Prostate gland (tissue), 2 donors: ENCODE measurements at regions not wholly inside any gene's neighbourhood (a gene's known extent, or its start where the extent isn't known, plus 50 kb on each side); places are given as distances from the start of the nearest gene placed in this dataset.

ENCODE experiments used
- DNase-seq: peaks from one replicate; pipeline ENCODE4 v3.0.0-alpha.2; 2019; ENCODE audit warnings: low spot score
- H3K27ac ChIP-seq, 2 donors: fragments of 200-600 bp; sonication (generic); 2 replicates each; pipeline ENCODE4 v1.5.1; 2017 to 2019
- H3K27me3 ChIP-seq: fragments of 200-600 bp; sonication (generic); replicated peaks from 2 replicates; pipeline ENCODE4 v1.5.1; 2019; ENCODE audit not compliant: insufficient read depth
- H3K36me3 ChIP-seq, 2 donors: fragments of 200-600 bp; sonication (generic); 1 replicate in 1 of 2; 2 replicates in 1 of 2; pipeline versions ENCODE4 v1.5.1 to v1.8.1; 2017 to 2019
- H3K4me1 ChIP-seq: fragments of 200-600 bp; sonication (generic); replicated peaks from 2 replicates; pipeline ENCODE4 v1.5.1; 2019
- H3K4me3 ChIP-seq, 2 donors: fragments of 200-600 bp; sonication (generic); 2 replicates each; pipeline ENCODE4 v1.5.1; 2017 to 2019
- H3K9me3 ChIP-seq: fragments of 200-600 bp; sonication (generic); 2 replicates; pipeline ENCODE4 v1.5.1; 2017
- CTCF ChIP-seq, 4 experiments: fragments of 200-600 bp in 2 of 4; fragments of 450-650 bp in 2 of 4; sonication (generic) in 2 of 4; IDR thresholded peaks; 1 replicate in 3 of 4; 2 replicates in 1 of 4; pipeline ENCODE4 v1.5.1; 2016 to 2019; ENCODE audit warnings: antibody characterized with exemption in 4 of 4, mild to moderate bottlenecking in 2 of 4, moderate library complexity in 2 of 4
- POLR2A ChIP-seq: fragments of 450-650 bp; IDR thresholded peaks from one replicate; pipeline ENCODE4 v1.6.1; 2016; ENCODE audit warnings: antibody characterized with exemption, mild to moderate bottlenecking
- POLR2AphosphoS5 ChIP-seq: sonication (generic); formaldehyde crosslinking; IDR thresholded peaks from one replicate; pipeline ENCODE4 v1.6.1; 2017; ENCODE audit warnings: antibody characterized with exemption
- WGBS: methylation state at CpG from one replicate; pipeline ENCODE4 v1.1.5; 2018; 5-methylcytosine and 5-hydroxymethylcytosine counted together
- intact Hi-C: fragments of 100-400 bp; cut with DNase I; formaldehyde crosslinking; loops from one replicate; pipeline ENCODE4 v1.14.2; 2022

GRCh38 chr7:84548366-84549365, 354.1 kb upstream of the SEMA3A start:
- intact Hi-C loops: no loop called here
- Histone ChIP-seq H3K4me1 (no peaks in the 10 kb centered on the region), H3K27me3 (no peaks in the 10 kb centered on the region), H3K36me3 (no peaks in the 10 kb centered on the region), H3K4me3 (no peak overlapping the region), H3K9me3 (no peaks in the 10 kb centered on the region), H3K27ac (no peak overlapping the region)
- no peak for DNase-seq
- TF ChIP-seq POLR2A: no peak
- TF ChIP-seq POLR2AphosphoS5: no peak
- no peak for TF ChIP-seq CTCF (IDR thresholded peaks at IDR 0.05)
- WGBS: 61% methylated on average over 5 of the region's 5 CpGs

- H3K4me1 ChIP-seq: no peaks in the 10 kb centered on the region
- H3K4me3 ChIP-seq: no peak overlapping the region
- 91% methylated on average over 2 of the region's 2 CpGs for WGBS
- intact Hi-C loops: no loop called here
- no peak for TF ChIP-seq POLR2AphosphoS5
- TF ChIP-seq CTCF (IDR thresholded peaks at IDR 0.05): no peak
- no peak for TF ChIP-seq POLR2A
- no peaks in the 10 kb centered on the region for H3K27me3 ChIP-seq
- H3K36me3 ChIP-seq: no peaks in the 10 kb centered on the region
- H3K9me3 ChIP-seq: no peaks in the 10 kb centered on the region
- DNase-seq: no peak
- no peak overlapping the region for H3K27ac ChIP-seq
Observed at GRCh38 chr7:84547331-84547730, 352.7 kb upstream of the SEMA3A start.

- no peaks in the 10 kb centered on the region for H3K36me3 ChIP-seq
- no peak for DNase-seq
- TF ChIP-seq POLR2A: no peak
- no peak for TF ChIP-seq POLR2AphosphoS5
- TF ChIP-seq CTCF (IDR thresholded peaks at IDR 0.05): no peak
- H3K27me3 ChIP-seq: no peaks in the 10 kb centered on the region
- intact Hi-C loops: no loop called here
- no peak overlapping the region for H3K4me3 ChIP-seq
- no peaks in the 10 kb centered on the region for H3K9me3 ChIP-seq
- no peak overlapping the region for H3K27ac ChIP-seq
- no peaks in the 10 kb centered on the region for H3K4me1 ChIP-seq
- 96% methylated on average over 12 of the region's 12 CpGs for WGBS
Observed at GRCh38 chr7:84546403-84546802, 351.8 kb upstream of the SEMA3A start.

GRCh38 chr7:84538268-84538667, 343.7 kb upstream of the SEMA3A start:
- WGBS: 83% methylated on average over 5 of the region's 5 CpGs
- no peaks in the 10 kb centered on the region for H3K36me3 ChIP-seq
- H3K4me1 ChIP-seq: no peaks in the 10 kb centered on the region
- H3K27ac ChIP-seq: no peak overlapping the region
- DNase-seq: no peak
- intact Hi-C loops: no loop called here
- H3K27me3 ChIP-seq: no peaks in the 10 kb centered on the region
- TF ChIP-seq POLR2A: no peak
- no peak for TF ChIP-seq POLR2AphosphoS5
- no peak for TF ChIP-seq CTCF (IDR thresholded peaks at IDR 0.05)
- no peak overlapping the region for H3K4me3 ChIP-seq
- no peaks in the 10 kb centered on the region for H3K9me3 ChIP-seq
